A549 (cell line): ENCODE measurements at regions not wholly inside any gene's neighbourhood (a gene's known extent, or its start where the extent isn't known, plus 50 kb on each side); places are given as distances from the start of the nearest gene placed in this dataset.

Experiments used
- ESRRA ChIP-seq: fragments of 150-350 bp; IDR thresholded peaks from 2 replicates; pipeline ENCODE4 v1.6.1; 2014; ENCODE audit warnings: mild to moderate bottlenecking, low read length, borderline replicate concordance
- HDAC2 ChIP-seq: fragments of 200-600 bp; sonication (generic); IDR thresholded peaks from 2 replicates; pipeline ENCODE4 v1.6.1; 2016

DNA sequence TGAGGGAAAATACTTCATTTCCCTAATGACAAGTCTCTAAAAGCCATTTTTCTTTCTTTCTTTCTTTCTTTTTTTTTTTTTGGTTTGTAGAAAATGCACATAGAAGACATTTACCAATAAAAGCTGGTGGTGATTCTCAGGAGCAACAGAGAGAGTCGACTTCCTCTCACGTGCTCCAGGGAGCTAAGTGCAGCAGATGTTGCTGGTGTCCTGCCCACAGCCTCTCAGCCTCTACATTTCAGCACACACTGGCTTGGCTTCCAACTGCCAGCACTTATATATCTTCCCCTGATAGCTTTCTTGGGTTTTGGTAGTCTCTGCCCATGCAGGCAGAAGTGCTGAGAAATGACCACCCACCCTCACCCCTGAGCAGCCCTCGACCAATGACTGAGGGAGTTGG is 58.4 kb upstream of the MARCHF10 start:
- TF ChIP-seq ESRRA = no peak
- no peak for TF ChIP-seq HDAC2
